HG02938 (cell line): ENCODE measurements at regions not wholly inside any gene's neighbourhood (a gene's known extent, or its start where the extent isn't known, plus 50 kb on each side); places are given as distances from the start of the nearest gene placed in this dataset.
"Not testable (repeated sequence)": the region's sequence is repeated elsewhere in the genome, so short reads cannot be mapped to it uniquely, and the experiment has no call there.

Experiments
- ATAC-seq: cut with Tn5 transposase; IDR thresholded peaks from one replicate; pipeline ENCODE4 v1.9.1; 2021; ENCODE audit warnings: mild to moderate bottlenecking, moderate library complexity; ENCODE audit not compliant: unreplicated experiment

DNA sequence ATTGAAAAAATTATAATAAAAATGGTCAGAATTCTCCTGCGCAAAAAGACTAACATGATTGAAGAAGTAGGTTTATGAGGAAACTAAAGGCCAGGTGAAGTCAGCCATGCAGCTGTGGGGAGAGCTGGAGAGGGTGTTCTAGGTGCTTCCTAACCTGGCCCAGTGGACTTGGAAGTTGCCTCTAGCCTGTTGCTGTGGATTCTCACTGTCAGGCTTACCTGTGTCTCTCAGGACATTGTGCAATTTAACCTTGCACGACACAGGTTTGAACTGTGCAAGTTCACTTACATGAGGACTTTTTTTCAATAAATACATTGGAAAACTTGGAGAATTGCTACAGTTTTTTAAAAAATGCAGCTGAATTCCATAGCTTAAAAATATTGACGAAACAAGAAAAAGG lies 266.4 kb downstream of the CXCL12 start:
- no peak for ATAC-seq

DNA sequence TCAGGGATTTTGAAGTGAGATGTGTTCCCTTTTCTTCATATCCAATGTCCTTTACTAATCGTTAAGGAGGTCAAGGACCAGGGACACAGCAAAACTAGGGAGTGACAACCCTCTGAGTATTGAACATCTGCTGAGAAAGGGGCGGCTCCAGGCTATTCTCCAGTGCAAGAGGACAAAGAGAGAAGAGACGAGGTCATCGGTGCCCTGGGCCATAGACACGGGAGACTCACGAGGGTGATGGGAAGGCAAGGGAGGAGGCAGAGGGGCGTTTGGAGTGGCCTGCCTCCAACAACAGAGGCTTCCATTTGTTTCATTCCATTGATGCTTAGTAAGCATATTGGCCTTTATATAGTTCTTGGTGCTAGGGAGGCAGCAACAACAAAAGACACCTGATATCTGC lies 268.4 kb downstream of the CXCL12 start:
- ATAC-seq: no peak

DNA sequence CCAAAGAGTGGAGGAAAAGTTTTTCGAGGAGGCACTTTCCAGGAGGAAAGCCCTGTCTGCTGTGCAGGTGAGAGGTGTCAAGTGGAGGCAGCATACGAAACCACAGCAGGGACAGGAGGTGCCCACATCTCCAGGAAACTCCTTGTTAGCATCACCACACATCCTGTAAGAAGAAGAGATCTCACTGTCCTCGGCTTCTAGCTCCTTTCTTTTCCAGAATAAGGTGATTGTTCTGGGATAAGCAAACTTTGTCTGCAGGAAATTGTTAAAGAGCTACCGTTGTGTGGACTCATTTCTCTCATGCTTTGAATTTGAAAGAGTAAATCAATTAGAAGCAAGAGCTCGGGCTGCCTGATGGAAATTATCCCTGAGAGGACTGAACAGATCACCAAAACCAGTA lies 269.4 kb downstream of the CXCL12 start:
- ATAC-seq: no peak

- ATAC-seq: no peak
Measured at GRCh38 chr10:44114441-44114840, 270.5 kb downstream of the CXCL12 start.

- not testable (repeated sequence) for ATAC-seq
Measured at GRCh38 chr10:44112280-44112679, 272.6 kb downstream of the CXCL12 start.

- no peak for ATAC-seq
Measured at GRCh38 chr10:44105696-44106095, 279.2 kb downstream of the CXCL12 start.

- ATAC-seq: no peak
Measured at GRCh38 chr10:44102726-44103255, 282.1 kb downstream of the CXCL12 start.

DNA sequence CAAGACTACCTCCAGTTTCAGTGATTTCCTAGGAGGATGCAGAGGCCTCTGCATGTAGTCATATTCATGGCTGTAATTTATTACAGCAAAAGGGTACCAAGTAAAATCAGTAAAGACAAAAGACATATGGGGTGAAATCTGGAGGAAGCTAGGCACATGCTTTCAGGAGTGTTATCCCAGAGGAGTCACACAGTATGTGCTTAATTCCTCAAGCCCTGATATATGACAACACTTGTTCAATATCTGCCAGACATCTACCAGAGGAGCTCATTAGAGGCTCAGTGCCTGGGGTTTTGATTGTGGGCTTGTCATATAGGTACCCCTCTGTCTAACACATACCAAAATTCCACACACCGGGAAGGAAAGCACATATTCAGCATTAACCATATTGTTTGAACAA lies 283.8 kb downstream of the CXCL12 start:
- ATAC-seq: no peak

DNA sequence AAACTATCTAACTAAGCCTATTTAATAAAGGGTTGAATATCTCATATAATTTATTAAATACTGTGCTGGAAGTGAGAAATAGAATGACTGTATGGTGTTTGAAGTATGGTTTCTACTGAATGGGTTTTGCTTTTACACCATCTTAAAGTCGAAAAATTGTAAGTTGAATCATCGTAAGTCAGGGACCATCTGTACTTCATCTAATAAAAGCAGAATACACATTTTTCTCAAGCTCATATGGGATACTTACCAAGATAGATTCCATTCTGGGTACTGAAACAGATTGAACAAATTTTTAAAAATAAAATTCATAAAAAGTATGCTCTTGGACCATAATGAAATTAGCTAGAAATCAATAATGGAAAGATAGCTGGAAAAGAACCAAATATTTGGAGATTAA lies 285.4 kb downstream of the CXCL12 start:
- no peak for ATAC-seq

DNA sequence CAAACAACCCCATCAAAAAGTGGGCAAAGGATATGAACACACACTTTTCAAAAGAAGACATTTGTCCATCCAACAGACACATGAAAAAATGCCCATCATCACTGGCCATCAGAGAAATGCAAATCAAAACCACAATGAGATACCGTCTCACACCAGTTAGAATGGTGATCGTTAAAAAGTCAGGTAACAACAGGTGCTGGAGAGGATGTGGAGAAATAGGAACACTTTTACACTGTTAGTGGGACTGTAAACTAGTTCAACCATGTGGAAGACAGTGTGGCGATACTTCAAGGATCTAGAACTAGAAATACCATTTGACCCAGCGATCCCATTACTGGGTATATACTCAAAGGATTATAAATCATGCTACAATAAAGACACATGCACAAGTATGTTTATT lies 288.7 kb downstream of the CXCL12 start:
- ATAC-seq: not testable (repeated sequence)

- no peak for ATAC-seq
Measured at GRCh38 chr10:44089671-44090070, 295.2 kb downstream of the CXCL12 start.

DNA sequence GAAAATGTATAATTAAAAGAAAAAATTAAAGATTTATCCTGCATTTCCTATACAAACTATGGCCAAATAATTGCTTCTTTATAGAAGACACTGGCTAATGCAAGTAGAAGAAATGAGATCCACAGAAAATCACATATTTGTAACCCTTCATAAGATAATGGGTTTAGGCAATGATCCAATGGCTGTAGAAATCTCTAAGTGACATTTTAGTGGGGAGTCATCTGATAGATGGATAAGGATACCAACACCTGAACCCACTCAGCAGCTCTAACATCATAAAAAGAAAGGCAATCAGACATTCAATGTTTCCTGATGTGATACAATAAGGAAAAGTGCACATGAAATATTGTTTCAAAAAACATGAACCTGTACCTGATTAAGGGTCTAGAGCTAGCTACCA lies 297.5 kb downstream of the CXCL12 start:
- ATAC-seq: no peak

DNA sequence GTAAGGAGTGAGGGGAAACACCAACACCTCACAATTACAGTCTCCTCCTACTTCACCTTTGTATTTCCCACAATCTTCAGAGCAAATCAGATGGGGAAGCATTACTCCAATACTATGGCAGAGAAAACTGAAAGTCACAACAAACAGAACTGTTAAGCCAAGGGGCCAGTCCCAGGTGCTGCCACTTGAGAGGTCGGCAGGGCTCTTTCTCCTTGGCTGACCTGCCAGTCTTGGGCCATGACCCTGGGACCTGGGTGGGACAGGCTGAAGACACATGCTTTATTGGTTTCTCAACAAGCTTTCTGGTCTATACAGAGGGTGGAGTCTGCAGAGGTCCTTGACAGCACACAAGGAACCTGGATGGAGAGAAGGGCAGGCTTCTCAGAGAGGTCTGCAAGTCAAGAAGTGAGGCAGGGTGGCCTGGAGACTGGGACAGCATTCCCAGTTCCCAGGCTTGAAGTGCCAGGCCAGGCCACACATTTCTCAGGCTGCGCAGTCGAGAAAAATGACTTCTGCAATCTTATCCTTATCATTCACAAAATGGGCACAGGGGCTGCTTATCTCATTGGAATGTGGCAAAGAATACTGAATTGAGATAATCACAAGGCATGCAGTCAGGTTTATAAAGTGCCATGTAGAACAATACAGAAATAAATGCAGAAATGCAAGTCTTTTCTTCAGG lies 301.0 kb downstream of the CXCL12 start:
- ATAC-seq: no peak

DNA sequence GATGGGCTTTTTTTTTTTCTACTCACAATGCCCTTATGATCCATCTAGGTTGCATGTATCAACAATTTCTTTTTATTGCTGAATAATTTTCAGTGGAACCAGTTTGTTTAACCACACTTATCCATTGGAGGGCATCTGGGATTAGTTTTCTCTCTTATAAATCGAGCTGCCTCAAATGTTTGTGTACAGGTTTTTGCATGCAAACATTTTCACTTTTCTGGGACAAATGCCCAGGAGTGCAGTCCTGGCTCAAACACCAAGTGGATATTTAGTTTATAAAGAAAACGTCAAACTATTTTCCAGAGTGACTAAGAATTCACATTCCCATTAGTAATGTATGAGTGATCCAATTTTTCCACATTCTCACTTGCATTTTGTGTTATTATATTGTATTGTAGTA lies 313.4 kb downstream of the CXCL12 start:
- no peak for ATAC-seq

DNA sequence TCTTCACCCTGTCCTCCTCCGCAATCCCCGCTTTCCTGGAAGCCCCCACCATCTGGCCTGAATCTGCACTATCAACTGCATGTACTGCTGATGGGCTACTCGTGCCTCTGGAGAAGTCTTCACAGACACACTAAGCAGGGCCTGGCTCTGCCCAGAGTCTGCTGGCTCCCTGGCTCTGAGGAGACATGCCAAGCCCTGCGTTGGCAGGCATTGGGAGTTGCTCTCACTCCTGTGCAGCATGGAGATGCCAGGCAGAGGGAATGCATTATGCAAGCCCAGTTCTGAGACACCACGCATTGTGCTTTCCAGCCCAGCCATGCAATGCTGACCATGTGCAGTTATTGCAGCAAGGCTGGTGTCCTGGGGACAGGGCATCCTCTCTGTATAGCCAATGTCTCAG lies 314.6 kb downstream of the CXCL12 start:
- no peak for ATAC-seq

DNA sequence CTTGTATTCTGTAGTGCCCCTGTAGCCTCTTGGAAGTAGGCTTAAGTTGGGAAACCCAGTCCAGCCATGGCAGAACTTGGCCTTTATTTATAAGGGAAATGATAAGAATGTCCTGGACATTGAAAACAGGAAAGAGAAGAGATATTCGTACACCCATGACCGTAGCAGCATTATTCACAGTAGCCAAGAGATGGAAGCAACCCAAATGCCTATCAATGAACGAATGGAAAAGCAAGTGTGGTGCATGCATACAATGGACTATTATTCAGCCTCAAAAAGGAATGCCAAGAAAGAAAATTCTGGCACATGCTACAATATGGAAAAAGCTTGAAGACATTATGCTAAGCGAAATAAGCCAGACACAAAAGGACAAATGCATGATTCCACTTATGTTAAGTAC lies 315.3 kb downstream of the CXCL12 start:
- ATAC-seq: no peak

GRCh38 chr10:44068716-44069482 lies 316.0 kb downstream of the CXCL12 start:
- ATAC-seq: no peak

DNA sequence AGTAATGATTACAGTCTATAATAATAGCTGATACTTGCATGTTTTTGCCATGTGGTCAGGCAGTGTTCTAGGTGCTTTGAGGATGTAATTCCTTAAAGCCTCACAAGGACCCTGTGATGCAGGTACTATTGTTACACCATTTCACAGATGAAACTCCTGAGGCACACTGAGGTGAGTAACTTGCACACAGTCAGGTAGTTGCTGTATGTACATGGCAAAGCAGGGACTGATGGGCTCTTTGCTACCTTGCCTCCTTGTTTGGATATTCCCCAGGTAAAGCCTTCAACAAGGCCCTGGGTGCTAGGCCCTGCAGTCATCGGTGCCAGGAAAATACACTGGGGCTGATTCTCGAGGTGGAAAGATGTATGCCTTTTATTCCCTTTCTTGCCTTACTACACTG lies 317.5 kb downstream of the CXCL12 start:
- no peak for ATAC-seq

DNA sequence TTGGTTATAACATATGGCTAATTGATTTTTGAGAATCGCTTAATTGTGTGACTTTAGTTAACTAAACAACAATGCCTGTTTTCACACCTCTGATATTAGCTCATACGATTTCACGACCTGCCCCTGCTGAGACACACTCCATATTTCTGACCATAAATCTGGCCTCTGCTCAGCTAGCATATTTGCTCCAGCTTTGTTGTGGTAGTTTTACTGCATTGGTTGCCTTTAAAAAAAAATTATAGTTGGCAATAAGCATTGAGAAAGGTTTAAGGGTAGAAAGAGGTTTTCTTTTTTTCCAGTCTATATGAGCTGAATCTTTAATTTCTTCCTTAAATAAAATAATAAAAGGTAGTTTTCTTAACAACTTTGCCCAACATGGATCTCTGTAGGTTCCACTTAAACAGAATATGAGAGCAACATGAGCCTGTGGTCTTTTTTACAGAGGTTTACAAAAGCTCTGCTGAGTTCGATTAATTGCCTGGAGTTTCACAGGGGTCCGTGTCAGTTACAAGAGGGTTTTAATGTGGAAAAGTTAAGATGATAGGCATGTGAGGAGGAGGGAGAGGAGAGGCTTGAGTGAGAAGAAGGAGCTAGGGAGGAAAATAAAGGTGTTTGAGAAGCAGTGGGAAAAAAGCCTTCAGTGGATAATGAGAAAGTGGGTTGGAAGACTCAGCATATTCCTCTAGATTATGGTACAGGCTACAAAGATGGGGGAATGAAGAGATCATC lies 318.2 kb downstream of the CXCL12 start:
- no peak for ATAC-seq

GRCh38 chr10:44065788-44066526 lies 318.9 kb downstream of the CXCL12 start:
- ATAC-seq: no peak
